HepG2 (cell line): ENCODE measurements at regions not wholly inside any gene's neighbourhood (a gene's known extent, or its start where the extent isn't known, plus 50 kb on each side); places are given as distances from the start of the nearest gene placed in this dataset.

Source experiments
- ATAC-seq: fragments of 200-7000 bp; cut with Tn5 transposase; 3 replicates; pipeline ENCODE4 v1.9.1; 2020; ENCODE audit warnings: mild to moderate bottlenecking, moderate library complexity
- BruUV-seq: library from RNA; stranded (reverse); fragments of 400-500 nt; replicated peaks from 2 replicates; lab custom pipeline; 2021; lab: Mats Ljungman, UMichigan
- CTCF ChIA-PET: fragments of 300-600 bp; formaldehyde crosslinking; extraction: SDS; loops from one replicate; lab custom pipeline; 2021; ENCODE audit warnings: low total read pairs, inconsistent platforms, low intra/inter-chr PET ratio; lab: Yijun Ruan, JAX
- POLR2A ChIA-PET: fragments of 350-600 bp; sonication (Branson Sonifier 250); formaldehyde crosslinking; loops from one replicate; lab custom pipeline; 2020; ENCODE audit warnings: antibody characterized with exemption, inconsistent platforms; lab: Yijun Ruan, JAX
- DNase-seq: peaks from one replicate; pipeline ENCODE4 v3.0.0-alpha.2; 2015; ENCODE audit warnings: low spot score
- FAIRE-seq: peaks from 3 replicates; lab custom pipeline; 2011; peaks lifted over from hg19 to GRCh38; lab: Jason Lieb, UNC
- H2AFZ ChIP-seq: one replicate; pipeline ENCODE4 v1.6.1; 2011; ENCODE audit warnings: low read length, inconsistent platforms
- H3K27ac ChIP-seq: fragments of 300-600 bp; 3 replicates; pipeline ENCODE4 v1.8.0; 2011; ENCODE audit warnings: mixed run types, mild to moderate bottlenecking, mixed read lengths, low read length, inconsistent platforms; ENCODE audit not compliant: insufficient read depth; ENCODE audit errors: extremely low read length
- H3K27me3 ChIP-seq, 2 experiments: fragments of 200-600 bp in 1 of 2; 2 replicates in 1 of 2; 3 replicates in 1 of 2; pipeline versions ENCODE4 v1.6.0 to v1.8.0; 2011; ENCODE audit warnings: low read length in 2 of 2, mild to moderate bottlenecking in 2 of 2, moderate library complexity in 2 of 2, inconsistent platforms in 1 of 2; ENCODE audit not compliant: insufficient read depth in 2 of 2, control insufficient read depth in 1 of 2
- H3K36me3 ChIP-seq, 2 experiments: fragments of 200-600 bp in 1 of 2; replicated peaks in 1 of 2; 2 replicates in 1 of 2; 3 replicates in 1 of 2; pipeline versions ENCODE4 v1.5.1 to v1.8.0; 2011; ENCODE audit warnings: low read length in 2 of 2, inconsistent platforms in 1 of 2; ENCODE audit not compliant: insufficient read depth in 2 of 2, control insufficient read depth in 1 of 2
- H3K4me1 ChIP-seq: 2 replicates; pipeline ENCODE4 v1.5.1; 2012; ENCODE audit warnings: low read length, inconsistent platforms; ENCODE audit not compliant: insufficient read depth
- H3K4me2 ChIP-seq: 2 replicates; pipeline ENCODE4 v1.6.0; 2011; ENCODE audit warnings: low read depth, low read length, inconsistent platforms
- H3K4me3 ChIP-seq, 3 experiments: fragments of 200-600 bp in 1 of 3; sonication (generic), shearing (Covaris generic) in 1 of 3; replicated peaks in 1 of 3; 2 replicates each; pipeline ENCODE4 v1.5.1; 2011 to 2016; ENCODE audit warnings: low read length in 3 of 3, inconsistent platforms in 2 of 3, low read depth in 2 of 3, mild to moderate bottlenecking in 2 of 3, control low read depth in 1 of 3, mixed read lengths in 1 of 3; ENCODE audit not compliant: insufficient read depth in 1 of 3
- H3K79me2 ChIP-seq: one replicate; pipeline ENCODE4 v1.6.1; 2011; ENCODE audit warnings: low read length, inconsistent platforms; ENCODE audit not compliant: insufficient read depth
- H3K9ac ChIP-seq: 2 replicates; pipeline ENCODE4 v1.6.0; 2011; ENCODE audit warnings: mild to moderate bottlenecking, low read depth, low read length, inconsistent platforms; ENCODE audit not compliant: insufficient read depth
- H3K9me3 ChIP-seq: 2 replicates; pipeline ENCODE4 v1.5.1; 2012; ENCODE audit warnings: mild to moderate bottlenecking, low read length
- H4K20me1 ChIP-seq: 2 replicates; pipeline ENCODE4 v1.6.0; 2011; ENCODE audit warnings: inconsistent platforms, mild to moderate bottlenecking, low read length, moderate library complexity; ENCODE audit not compliant: insufficient read depth
- ADNP ChIP-seq: sonication (generic); formaldehyde crosslinking; IDR thresholded peaks from 2 replicates; pipeline ENCODE4 v1.4.0; 2020; ENCODE audit warnings: missing genetic modification reagents
- BRCA1 ChIP-seq: sonication (generic); formaldehyde crosslinking; IDR thresholded peaks from 2 replicates; pipeline ENCODE4 v1.4.0; 2020; ENCODE audit warnings: missing genetic modification reagents
- DNMT1 ChIP-seq: sonication (generic); formaldehyde crosslinking; IDR thresholded peaks from 2 replicates; pipeline ENCODE4 v1.5.1; 2020; ENCODE audit warnings: mild to moderate bottlenecking, missing genetic modification reagents
- E2F1 ChIP-seq: sonication (generic); formaldehyde crosslinking; IDR thresholded peaks from 2 replicates; pipeline ENCODE4 v1.5.0; 2020; ENCODE audit warnings: missing genetic modification reagents
- FOXA3 ChIP-seq: IDR thresholded peaks from 2 replicates; pipeline ENCODE4 v1.6.1; 2016; ENCODE audit warnings: missing genetic modification reagents, missing compliant biosample characterization
- HBP1 ChIP-seq: IDR thresholded peaks from 2 replicates; pipeline ENCODE4 v1.6.1; 2016; ENCODE audit warnings: low read depth, control low read depth
- MED13 ChIP-seq: sonication (generic); formaldehyde crosslinking; IDR thresholded peaks from 2 replicates; pipeline ENCODE4 v1.5.0; 2020; ENCODE audit warnings: missing genetic modification reagents
- STAT6 ChIP-seq: sonication (generic); formaldehyde crosslinking; IDR thresholded peaks from 2 replicates; pipeline ENCODE4 v1.4.0; 2020; ENCODE audit warnings: missing genetic modification reagents, mild to moderate bottlenecking, borderline replicate concordance
- TRIM22 ChIP-seq: fragments of 450-650 bp; IDR thresholded peaks from 2 replicates; pipeline ENCODE4 v1.6.1; 2017
- YEATS2 ChIP-seq: sonication (generic); formaldehyde crosslinking; IDR thresholded peaks from 2 replicates; pipeline ENCODE4 v1.4.0; 2020; ENCODE audit warnings: missing genetic modification reagents, borderline replicate concordance
- ZBTB34 ChIP-seq: sonication (generic); formaldehyde crosslinking; IDR thresholded peaks from 2 replicates; pipeline ENCODE4 v1.8.0; 2022; ENCODE audit warnings: mild to moderate bottlenecking, missing genetic modification reagents
- ZBTB49 ChIP-seq: sonication (generic); formaldehyde crosslinking; IDR thresholded peaks from 2 replicates; pipeline ENCODE4 v1.4.0; 2020; ENCODE audit warnings: missing genetic modification reagents, borderline replicate concordance
- ZMYM2 ChIP-seq: sonication (generic); formaldehyde crosslinking; IDR thresholded peaks from 2 replicates; pipeline ENCODE4 v1.8.0; 2022; ENCODE audit warnings: mild to moderate bottlenecking, missing genetic modification reagents
- ZSCAN31 ChIP-seq: sonication (generic); formaldehyde crosslinking; IDR thresholded peaks from 2 replicates; pipeline ENCODE4 v1.5.0; 2020; ENCODE audit warnings: low read depth, mild to moderate bottlenecking, missing genetic modification reagents
- WGBS: methylation state at CpG from one replicate; pipeline ENCODE4 v1.1.6; 2017; ENCODE audit warnings: low lambda C conversion rate; 5-methylcytosine and 5-hydroxymethylcytosine counted together
- in situ Hi-C: cut with HindIII; loops from 2 replicates; pipeline ENCODE4 v1.10.0; 2017; ENCODE audit warnings: low pct_unique_long_range_greater_than_20kb; ENCODE audit not compliant: extremely low pct_ligation_motif_present
- intact Hi-C: fragments of 100-400 bp; cut with micrococcal nuclease; formaldehyde crosslinking; loops from one replicate; pipeline ENCODE4 v1.10.0; 2022; ENCODE audit not compliant: unreplicated experiment

- Histone ChIP-seq H3K27me3 (peaks cover 0 to 5% of the 10 kb centered on the region in 2 experiments; a peak in 1 of 5 replicates), H3K4me3 (no peak overlapping the region), H4K20me1 (peaks cover 2% of the 10 kb centered on the region; the same call in 1 of the 2 replicates), H3K4me1 (no peaks in the 10 kb centered on the region), H3K9me3 (peaks cover 8% of the 10 kb centered on the region; the same call in 1 of the 2 replicates), H3K36me3 (no peaks in the 10 kb centered on the region), H3K9ac (no peak overlapping the region), H3K4me2 (no peak overlapping the region), H3K79me2 (no peaks in the 10 kb centered on the region), H3K27ac (no peak overlapping the region), H2AFZ (no peak overlapping the region)
- BruUV-seq: no TSS peak
- no peak for FAIRE-seq
- POLR2A ChIA-PET: no interaction called here
- ATAC-seq: no peak
- in situ Hi-C loops: no loop called here
- no peak for DNase-seq
- CTCF ChIA-PET: no interaction called here
- 19% methylated on average over 6 of the region's 13 CpGs for WGBS
- intact Hi-C loops: no loop called here
- TF ChIP-seq DNMT1 (CRISPR knock-in tag) (no peak), YEATS2 (no peak), BRCA1 (no peak), MED13 (CRISPR knock-in tag) (no peak), ZBTB34 (CRISPR knock-in tag) (no peak), ZSCAN31 (CRISPR knock-in tag) (no peak), HBP1 (CRISPR knock-in tag) (no peak), ZMYM2 (no peak), ZBTB49 (CRISPR knock-in tag) (no peak), TRIM22 (no peak), ADNP (no peak), FOXA3 (no peak), STAT6 (CRISPR knock-in tag) (no peak), E2F1 (CRISPR knock-in tag) (no peak)
These were observed 359.3 kb downstream of the ADGRD1 start for GRCh38 chr12:131312793-131313545.
